ENCODE measurements at regions not wholly inside any gene's neighbourhood (a gene's known extent, or its start where the extent isn't known, plus 50 kb on each side); places are given as distances from the start of the nearest gene placed in this dataset.

DNA sequence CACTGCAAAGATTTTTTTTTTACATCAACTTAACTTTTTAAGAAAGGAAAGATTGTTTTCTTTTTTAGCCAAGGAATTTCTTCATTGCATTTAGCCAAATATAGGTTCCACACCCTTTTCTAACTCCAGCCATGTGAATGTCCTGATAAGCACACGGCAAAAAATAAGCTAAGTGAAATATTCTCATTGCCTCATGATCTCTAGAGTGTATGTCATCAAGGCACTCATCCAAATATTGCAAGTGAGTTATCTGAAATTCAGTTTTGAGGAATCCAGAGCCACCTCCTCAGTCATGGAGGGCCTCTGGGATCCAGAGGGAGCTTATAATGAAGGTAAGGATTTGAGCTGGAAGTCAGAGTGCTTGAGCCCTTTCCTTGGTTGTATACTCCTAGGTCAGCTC is 80.0 kb downstream of the BLID start:
- TF ChIP-seq, protein P1, sequence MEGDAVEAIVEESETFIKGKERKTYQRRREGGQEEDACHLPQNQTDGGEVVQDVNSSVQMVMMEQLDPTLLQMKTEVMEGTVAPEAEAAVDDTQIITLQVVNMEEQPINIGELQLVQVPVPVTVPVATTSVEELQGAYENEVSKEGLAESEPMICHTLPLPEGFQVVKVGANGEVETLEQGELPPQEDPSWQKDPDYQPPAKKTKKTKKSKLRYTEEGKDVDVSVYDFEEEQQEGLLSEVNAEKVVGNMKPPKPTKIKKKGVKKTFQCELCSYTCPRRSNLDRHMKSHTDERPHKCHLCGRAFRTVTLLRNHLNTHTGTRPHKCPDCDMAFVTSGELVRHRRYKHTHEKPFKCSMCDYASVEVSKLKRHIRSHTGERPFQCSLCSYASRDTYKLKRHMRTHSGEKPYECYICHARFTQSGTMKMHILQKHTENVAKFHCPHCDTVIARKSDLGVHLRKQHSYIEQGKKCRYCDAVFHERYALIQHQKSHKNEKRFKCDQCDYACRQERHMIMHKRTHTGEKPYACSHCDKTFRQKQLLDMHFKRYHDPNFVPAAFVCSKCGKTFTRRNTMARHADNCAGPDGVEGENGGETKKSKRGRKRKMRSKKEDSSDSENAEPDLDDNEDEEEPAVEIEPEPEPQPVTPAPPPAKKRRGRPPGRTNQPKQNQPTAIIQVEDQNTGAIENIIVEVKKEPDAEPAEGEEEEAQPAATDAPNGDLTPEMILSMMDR (IDR thresholded peaks at IDR 0.05 in 2 of 3, conservative IDR thresholded peaks at IDR 0.05 in 1 of 3; ENCODE audit: borderline replicate concordance in 1 of 3, insufficient read depth in 1 of 3, low read depth in 2 of 3, low read length in 2 of 3), result no peak
- TF ChIP-seq, protein P2, sequence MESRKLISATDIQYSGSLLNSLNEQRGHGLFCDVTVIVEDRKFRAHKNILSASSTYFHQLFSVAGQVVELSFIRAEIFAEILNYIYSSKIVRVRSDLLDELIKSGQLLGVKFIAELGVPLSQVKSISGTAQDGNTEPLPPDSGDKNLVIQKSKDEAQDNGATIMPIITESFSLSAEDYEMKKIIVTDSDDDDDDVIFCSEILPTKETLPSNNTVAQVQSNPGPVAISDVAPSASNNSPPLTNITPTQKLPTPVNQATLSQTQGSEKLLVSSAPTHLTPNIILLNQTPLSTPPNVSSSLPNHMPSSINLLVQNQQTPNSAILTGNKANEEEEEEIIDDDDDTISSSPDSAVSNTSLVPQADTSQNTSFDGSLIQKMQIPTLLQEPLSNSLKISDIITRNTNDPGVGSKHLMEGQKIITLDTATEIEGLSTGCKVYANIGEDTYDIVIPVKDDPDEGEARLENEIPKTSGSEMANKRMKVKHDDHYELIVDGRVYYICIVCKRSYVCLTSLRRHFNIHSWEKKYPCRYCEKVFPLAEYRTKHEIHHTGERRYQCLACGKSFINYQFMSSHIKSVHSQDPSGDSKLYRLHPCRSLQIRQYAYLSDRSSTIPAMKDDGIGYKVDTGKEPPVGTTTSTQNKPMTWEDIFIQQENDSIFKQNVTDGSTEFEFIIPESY (IDR thresholded peaks at IDR 0.05; ENCODE audit: extremely low read depth, insufficient replicate concordance, low read length), result no peak
- TF ChIP-seq, protein P3, sequence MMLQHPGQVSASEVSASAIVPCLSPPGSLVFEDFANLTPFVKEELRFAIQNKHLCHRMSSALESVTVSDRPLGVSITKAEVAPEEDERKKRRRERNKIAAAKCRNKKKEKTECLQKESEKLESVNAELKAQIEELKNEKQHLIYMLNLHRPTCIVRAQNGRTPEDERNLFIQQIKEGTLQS (IDR thresholded peaks at IDR 0.05), result no peak
- TF ChIP-seq RAD21 (IDR thresholded peaks at IDR 0.05; ENCODE audit: low read depth) (no peak), CEBPB (IDR thresholded peaks at IDR 0.05; ENCODE audit: low read depth) (no peak), SRF (IDR thresholded peaks at IDR 0.05; ENCODE audit: low read depth) (no peak), EZH2 (IDR thresholded peaks at IDR 0.05) (no peak), POLR2A (IDR thresholded peaks at IDR 0.05; ENCODE audit: borderline replicate concordance, extremely low read depth, insufficient read depth, insufficient read length) (no peak), SIN3A (IDR thresholded peaks at IDR 0.05; ENCODE audit: low read depth) (no peak), ZFX (IDR thresholded peaks at IDR 0.05) (no peak), EZH2phosphoT487 (IDR thresholded peaks at IDR 0.05; ENCODE audit: borderline replicate concordance) (no peak), ZNF274 (IDR thresholded peaks at IDR 0.05; ENCODE audit: low read depth, low read length) (no peak), ELF1 (IDR thresholded peaks at IDR 0.05; ENCODE audit: borderline replicate concordance, low read depth) (no peak), EGR1 (IDR thresholded peaks at IDR 0.05; ENCODE audit: low read depth) (no peak)
- TF ChIP-seq, protein P4, sequence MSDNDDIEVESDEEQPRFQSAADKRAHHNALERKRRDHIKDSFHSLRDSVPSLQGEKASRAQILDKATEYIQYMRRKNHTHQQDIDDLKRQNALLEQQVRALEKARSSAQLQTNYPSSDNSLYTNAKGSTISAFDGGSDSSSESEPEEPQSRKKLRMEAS (IDR thresholded peaks at IDR 0.05), result no peak
- ChIA-PET POLR2A (no interaction called here), CTCF (no interaction called here), RAD21 (ENCODE audit: low non-redundant PET in 1 of 2, low total read pairs in 2 of 2, uncharacterized antibody in 2 of 2, unreplicated experiment in 2 of 2) (no interaction called here)
- Histone ChIP-seq H3K4me3 (replicated peaks in 1 of 2; ENCODE audit: low read depth in 1 of 2, low read length in 2 of 2) (no peak overlapping the region), H3K4me1 (ENCODE audit: control insufficient read depth in 1 of 2, insufficient read depth in 2 of 2, low read length in 2 of 2) (peaks cover 0 to 7% of the 10 kb centered on the region in 2 experiments; a peak in 1 of 4 replicates), H4K20me1 (ENCODE audit: insufficient read depth) (no peaks in the 10 kb centered on the region), H3K27ac (ENCODE audit: low read depth, low read length) (no peak overlapping the region), H3K9ac (ENCODE audit: low read length) (no peak overlapping the region), H2AFZ (ENCODE audit: low read depth, low read length, poor library complexity, severe bottlenecking) (no peak overlapping the region), H3K27me3 (ENCODE audit: insufficient read depth, low read length) (no peaks in the 10 kb centered on the region), H3K4me2 (ENCODE audit: low read length) (no peak overlapping the region), H3K36me3 (ENCODE audit: control insufficient read depth in 1 of 2, insufficient read depth in 2 of 2, low read length in 2 of 2) (no peaks in the 10 kb centered on the region), H3K9me2 (ENCODE audit: insufficient read depth) (no peaks in the 10 kb centered on the region), H3K9me3 (ENCODE audit: control insufficient read depth in 1 of 2, insufficient read depth in 1 of 2, low read depth in 1 of 2, low read length in 2 of 2) (no peaks in the 10 kb centered on the region), H3K79me2 (ENCODE audit: insufficient read depth, low read length) (no peaks in the 10 kb centered on the region)
- ATAC-seq, result no peak
- intact Hi-C loops (cut with micrococcal nuclease), result no loop called here
- DNase-seq (ENCODE audit: low read depth, low spot score), result no peak
- no TSS peak for BruUV-seq (replicated peaks)

Measured in HCT116 (cell line).